Stimulated activated CD8-positive, alpha-beta memory T cell treated with anti-CD3 and anti-CD28 coated beads, Interleukin-15, amount 100 ng/mL, for 4 hours (primary cell): ENCODE measurements at regions not wholly inside any gene's neighbourhood (a gene's known extent, or its start where the extent isn't known, plus 50 kb on each side); places are given as distances from the start of the nearest gene placed in this dataset.

Experiments
- DNase-seq, 2 donors: peaks; one replicate each; pipeline ENCODE4 v3.0.0-alpha.2; 2020; ENCODE audit warnings: low read depth in 2 of 2

- DNase-seq = no peak
Measured at GRCh38 chr6:166842607-166843006, 113.7 kb downstream of the RNASET2 start.

- DNase-seq = no peak
Measured at GRCh38 chr6:166841216-166841615, 115.1 kb downstream of the RNASET2 start.

- no peak for DNase-seq
Measured at GRCh38 chr6:166839569-166839968, 116.8 kb downstream of the RNASET2 start.

GRCh38 chr6:166838987-166839386, 117.4 kb downstream of the RNASET2 start:
- no peak for DNase-seq

- DNase-seq = no peak
Measured at GRCh38 chr6:166836785-166837718, 119.3 kb downstream of the RNASET2 start.

- DNase-seq = no peak
Measured at GRCh38 chr6:166834049-166834448, 122.3 kb downstream of the RNASET2 start.

- no peak for DNase-seq
Measured at GRCh38 chr6:166830891-166831363, 125.4 kb downstream of the RNASET2 start.

- no peak for DNase-seq
Measured at GRCh38 chr6:166830185-166830890, 126.0 kb downstream of the RNASET2 start.

- DNase-seq = no peak
Measured at GRCh38 chr6:166826264-166826663, 130.1 kb downstream of the RNASET2 start.

- no peak for DNase-seq
Measured at GRCh38 chr6:166825553-166826145, 130.7 kb downstream of the RNASET2 start.

- no peak for DNase-seq
Measured at GRCh38 chr6:166824880-166825250, 131.5 kb downstream of the RNASET2 start.

- no peak for DNase-seq
Measured at GRCh38 chr6:166824146-166824879, 132.0 kb downstream of the RNASET2 start.

GRCh38 chr6:166822609-166823008, 133.7 kb downstream of the RNASET2 start:
- no peak for DNase-seq

- no peak for DNase-seq
Measured at GRCh38 chr6:166820483-166820882, 135.9 kb downstream of the RNASET2 start.

- DNase-seq = no peak
Measured at GRCh38 chr6:166820070-166820469, 136.3 kb downstream of the RNASET2 start.

GRCh38 chr6:166815629-166816028, 140.7 kb downstream of the RNASET2 start:
- DNase-seq = no peak

- DNase-seq = no peak
Measured at GRCh38 chr6:166814390-166814789, 142.0 kb downstream of the RNASET2 start.

GRCh38 chr6:166813461-166813860, 142.9 kb downstream of the RNASET2 start:
- DNase-seq = no peak

GRCh38 chr6:166810864-166811263, 145.5 kb downstream of the RNASET2 start:
- no peak for DNase-seq

GRCh38 chr6:166809721-166810120, 146.6 kb downstream of the RNASET2 start:
- DNase-seq = no peak

- no peak for DNase-seq
Measured at GRCh38 chr6:166806962-166807757, 149.2 kb downstream of the RNASET2 start.
